ENCODE measurements at regions not wholly inside any gene's neighbourhood (a gene's known extent, or its start where the extent isn't known, plus 50 kb on each side); places are given as distances from the start of the nearest gene placed in this dataset.

DNA sequence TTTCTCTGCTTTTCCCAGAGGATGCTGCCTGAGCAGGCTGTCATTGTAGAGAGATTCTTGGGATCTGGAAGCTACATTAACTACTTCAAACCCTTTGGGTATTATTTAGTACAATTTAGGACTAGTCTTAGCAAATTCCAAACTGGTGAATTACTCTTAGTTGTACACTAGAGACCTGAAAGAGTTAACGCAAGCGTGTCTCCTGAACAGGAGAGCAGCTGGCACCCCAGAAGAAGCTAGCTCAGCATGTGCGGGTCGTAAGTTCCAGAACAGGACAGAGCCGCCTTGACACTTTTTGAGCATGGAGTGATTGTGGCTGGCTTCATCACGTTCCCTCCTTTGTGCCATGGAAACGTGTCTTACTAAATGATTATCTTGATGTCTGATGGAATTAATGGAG lies 495.7 kb upstream of the TPK1 start:
- in situ Hi-C loops (cut with MboI) (no loop called here), intact Hi-C loops (cut with micrococcal nuclease) (no loop called here)
- no peaks in the 10 kb centered on the region for H3K27me3 ChIP-seq (ENCODE audit: control insufficient read depth in 2 of 2, insufficient read depth in 2 of 2, low read length in 2 of 2)
- ATAC-seq, result no peak
- no peaks in the 10 kb centered on the region for H3K79me2 ChIP-seq (ENCODE audit: control insufficient read depth, insufficient read depth, low read length)
- no peaks in the 10 kb centered on the region for H3K9me3 ChIP-seq (replicated peaks; ENCODE audit: control insufficient read depth, insufficient read depth, low read depth, low read length)
- no peak overlapping the region for H3K4me3 ChIP-seq
- WGBS (ENCODE audit: insufficient coverage, low coverage, missing lambda C conversion rate), result 2% methylated on average over 7 of the region's 7 CpGs
- H3K9me1 ChIP-seq (ENCODE audit: control insufficient read depth, insufficient read depth, low read length), result no peaks in the 10 kb centered on the region
- no peak overlapping the region for H2AFZ ChIP-seq (ENCODE audit: low read depth, low read length)
- no peaks in the 10 kb centered on the region for H3K36me3 ChIP-seq (ENCODE audit: control insufficient read depth, insufficient read depth, low read length)
- ChIA-PET POLR2A (no interaction called here), CTCF (ENCODE audit: low intra/inter-chr PET ratio) (no interaction called here)
- no peak for DNase-seq (ENCODE audit: extremely low read depth in 1 of 4, low spot score in 3 of 4)
- FAIRE-seq, result no peak
- no peak overlapping the region for H3K4me2 ChIP-seq (ENCODE audit: insufficient read depth, low read length)
- H4K20me1 ChIP-seq (replicated peaks; ENCODE audit: control insufficient read depth, insufficient read depth, low read length), result no peaks in the 10 kb centered on the region
- no peak for TF ChIP-seq RFX1 (IDR thresholded peaks at IDR 0.05)
- TF ChIP-seq, protein P1, sequence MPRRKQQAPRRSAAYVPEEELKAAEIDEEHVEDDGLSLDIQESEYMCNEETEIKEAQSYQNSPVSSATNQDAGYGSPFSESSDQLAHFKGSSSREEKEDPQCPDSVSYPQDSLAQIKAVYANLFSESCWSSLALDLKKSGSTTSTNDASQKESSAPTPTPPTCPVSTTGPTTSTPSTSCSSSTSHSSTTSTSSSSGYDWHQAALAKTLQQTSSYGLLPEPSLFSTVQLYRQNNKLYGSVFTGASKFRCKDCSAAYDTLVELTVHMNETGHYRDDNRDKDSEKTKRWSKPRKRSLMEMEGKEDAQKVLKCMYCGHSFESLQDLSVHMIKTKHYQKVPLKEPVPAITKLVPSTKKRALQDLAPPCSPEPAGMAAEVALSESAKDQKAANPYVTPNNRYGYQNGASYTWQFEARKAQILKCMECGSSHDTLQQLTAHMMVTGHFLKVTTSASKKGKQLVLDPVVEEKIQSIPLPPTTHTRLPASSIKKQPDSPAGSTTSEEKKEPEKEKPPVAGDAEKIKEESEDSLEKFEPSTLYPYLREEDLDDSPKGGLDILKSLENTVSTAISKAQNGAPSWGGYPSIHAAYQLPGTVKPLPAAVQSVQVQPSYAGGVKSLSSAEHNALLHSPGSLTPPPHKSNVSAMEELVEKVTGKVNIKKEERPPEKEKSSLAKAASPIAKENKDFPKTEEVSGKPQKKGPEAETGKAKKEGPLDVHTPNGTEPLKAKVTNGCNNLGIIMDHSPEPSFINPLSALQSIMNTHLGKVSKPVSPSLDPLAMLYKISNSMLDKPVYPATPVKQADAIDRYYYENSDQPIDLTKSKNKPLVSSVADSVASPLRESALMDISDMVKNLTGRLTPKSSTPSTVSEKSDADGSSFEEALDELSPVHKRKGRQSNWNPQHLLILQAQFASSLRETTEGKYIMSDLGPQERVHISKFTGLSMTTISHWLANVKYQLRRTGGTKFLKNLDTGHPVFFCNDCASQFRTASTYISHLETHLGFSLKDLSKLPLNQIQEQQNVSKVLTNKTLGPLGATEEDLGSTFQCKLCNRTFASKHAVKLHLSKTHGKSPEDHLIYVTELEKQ (CRISPR knock-in tag; IDR thresholded peaks at IDR 0.05), result no peak
- TF ChIP-seq NR4A1 (CRISPR knock-in tag; IDR thresholded peaks at IDR 0.05), result no peak
- TF ChIP-seq NR4A1 (tag; IDR thresholded peaks at IDR 0.05), result no peak
- TF ChIP-seq ZNF124 (CRISPR knock-in tag; IDR thresholded peaks at IDR 0.05), result no peak
- TF ChIP-seq ETV5 (CRISPR knock-in tag; IDR thresholded peaks at IDR 0.05; ENCODE audit: low read depth), result no peak
- TF ChIP-seq CREBBP (IDR thresholded peaks at IDR 0.05; ENCODE audit: low read depth, low read length), result no peak
- no peak for TF ChIP-seq EWSR1 (IDR thresholded peaks at IDR 0.05; ENCODE audit: borderline replicate concordance, low read depth, partially characterized antibody)
- TF ChIP-seq MXI1 (IDR thresholded peaks at IDR 0.05; ENCODE audit: low read depth, low read length), result no peak
- TF ChIP-seq SMC3 (conservative IDR thresholded peaks at IDR 0.05; ENCODE audit: insufficient read depth, low read depth, low read length), result no peak
- TF ChIP-seq BRF1 (IDR thresholded peaks at IDR 0.05; ENCODE audit: borderline replicate concordance, extremely low read depth, insufficient read length), result no peak
- TF ChIP-seq ZNF57 (CRISPR knock-in tag; IDR thresholded peaks at IDR 0.05), result no peak
- TF ChIP-seq TRIM24 (IDR thresholded peaks at IDR 0.05), result no peak
- TF ChIP-seq RBM17 (IDR thresholded peaks at IDR 0.05; ENCODE audit: borderline replicate concordance, low read depth, low read length), result no peak
- TF ChIP-seq KLF10 (CRISPR knock-in tag; IDR thresholded peaks at IDR 0.05), result no peak
- no peak for TF ChIP-seq SRSF1 (IDR thresholded peaks at IDR 0.05; ENCODE audit: low read depth, low read length)
- TF ChIP-seq, protein P2, sequence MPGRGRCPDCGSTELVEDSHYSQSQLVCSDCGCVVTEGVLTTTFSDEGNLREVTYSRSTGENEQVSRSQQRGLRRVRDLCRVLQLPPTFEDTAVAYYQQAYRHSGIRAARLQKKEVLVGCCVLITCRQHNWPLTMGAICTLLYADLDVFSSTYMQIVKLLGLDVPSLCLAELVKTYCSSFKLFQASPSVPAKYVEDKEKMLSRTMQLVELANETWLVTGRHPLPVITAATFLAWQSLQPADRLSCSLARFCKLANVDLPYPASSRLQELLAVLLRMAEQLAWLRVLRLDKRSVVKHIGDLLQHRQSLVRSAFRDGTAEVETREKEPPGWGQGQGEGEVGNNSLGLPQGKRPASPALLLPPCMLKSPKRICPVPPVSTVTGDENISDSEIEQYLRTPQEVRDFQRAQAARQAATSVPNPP (IDR thresholded peaks at IDR 0.05; ENCODE audit: borderline replicate concordance, insufficient read depth, insufficient read length), result no peak
- H3K4me1 ChIP-seq (replicated peaks in 1 of 2; ENCODE audit: control insufficient read depth in 2 of 2, insufficient read depth in 2 of 2, low read length in 2 of 2), result no peaks in the 10 kb centered on the region
- H3K9ac ChIP-seq (ENCODE audit: insufficient read depth in 1 of 2, low read depth in 2 of 2, low read length in 2 of 2), result no peak overlapping the region
- no TSS peak for BruUV-seq (replicated peaks)
- H3K27ac ChIP-seq (ENCODE audit: extremely low read depth, low read depth, low read length), result no peak overlapping the region

Data from K562 (cell line).